ENCODE measurements at regions not wholly inside any gene's neighbourhood (a gene's known extent, or its start where the extent isn't known, plus 50 kb on each side); places are given as distances from the start of the nearest gene placed in this dataset.

DNA sequence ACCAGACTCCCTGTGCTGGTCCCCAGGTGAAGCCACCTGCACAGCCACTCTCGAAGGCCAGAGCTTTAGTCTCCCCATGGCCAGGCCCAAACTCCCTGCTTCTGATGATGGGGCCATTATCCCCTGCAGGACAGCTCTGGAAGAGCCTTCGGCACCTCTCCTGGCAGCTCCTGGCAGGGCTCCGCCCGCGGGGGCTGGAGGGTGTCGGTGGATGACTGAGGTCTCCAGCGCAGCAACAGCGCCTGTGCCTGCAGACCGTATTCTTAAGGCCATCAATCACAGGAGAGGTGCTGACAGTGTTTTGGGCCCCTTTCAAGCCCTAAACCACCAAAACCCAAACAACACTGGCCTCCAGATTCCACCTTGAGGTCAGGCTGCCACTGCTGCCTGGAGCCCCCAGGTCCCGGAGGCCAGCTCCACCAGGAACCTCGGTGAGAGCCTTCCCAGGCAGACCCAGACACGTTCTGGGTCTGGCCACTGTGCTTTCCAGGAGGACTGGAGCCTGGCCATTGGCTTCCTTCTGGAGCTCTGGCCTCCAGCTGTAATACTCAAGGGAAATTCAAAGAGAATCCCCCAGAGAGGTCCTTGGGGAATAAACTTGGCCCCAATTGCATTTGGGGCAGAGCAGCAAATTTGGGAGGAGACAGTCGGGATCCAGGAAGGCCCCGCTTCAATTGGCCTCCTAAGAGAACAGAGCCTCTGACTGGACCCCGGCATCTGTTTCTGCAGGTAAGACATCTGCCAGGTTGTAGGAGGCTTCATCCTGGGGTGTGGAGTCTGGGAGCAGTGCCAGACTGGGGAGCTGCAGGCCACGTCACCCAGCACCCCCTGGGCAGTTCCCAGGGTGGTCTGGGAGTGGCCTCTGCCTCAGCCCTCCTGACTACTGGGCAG, 210.6 kb upstream of the RTL1 start:
- no peaks in the 10 kb centered on the region for H3K36me3 ChIP-seq (replicated peaks in 1 of 2; ENCODE audit: control insufficient read depth in 1 of 2, insufficient read depth in 2 of 2, low read length in 1 of 2)
- 61% methylated on average over 7 of the region's 16 CpGs for WGBS (ENCODE audit: low lambda C conversion rate)
- peak; percentile 13 for DNase-seq
- H3K9me3 ChIP-seq: no peaks in the 10 kb centered on the region
- CTCF ChIA-PET: interaction anchor here (1.4 kb wide), 1 partner anchor 121 kb away, joined by 4 read pairs; no protein-coding TSS in a partner anchor
- H3K9me2 ChIP-seq: no peaks in the 10 kb centered on the region
- no peaks in the 10 kb centered on the region for H3K27me3 ChIP-seq (ENCODE audit: insufficient read depth)
- peaks cover 0 to 36% of the 10 kb centered on the region in 2 experiments; a peak in 1 of 4 replicates for H3K4me1 ChIP-seq (ENCODE audit: control insufficient read depth in 1 of 2, insufficient read depth in 2 of 2, low read depth in 1 of 2, low read length in 1 of 2)
- no peak overlapping the region for H3K9ac ChIP-seq
- POLR2A ChIA-PET: no interaction called here
- no peak overlapping the region; a peak in 1 of 4 replicates for H3K27ac ChIP-seq (ENCODE audit: low read depth in 2 of 2, low read length in 1 of 2)
- no peaks in the 10 kb centered on the region for H3K79me2 ChIP-seq (ENCODE audit: insufficient read depth)
- H4K20me1 ChIP-seq (ENCODE audit: insufficient read depth): no peaks in the 10 kb centered on the region
- no peak overlapping the region for H2AFZ ChIP-seq (ENCODE audit: low read depth)
- H3K4me3 ChIP-seq (ENCODE audit: low read depth in 2 of 2, low read length in 1 of 2): no peak overlapping the region
- no peaks in the 10 kb centered on the region for H3F3A ChIP-seq (replicated peaks; ENCODE audit: insufficient read depth)
- no peak overlapping the region for H3K4me2 ChIP-seq
- TF ChIP-seq RCOR1 (IDR thresholded peaks at IDR 0.05; ENCODE audit: low read length): no peak
- no peak for TF ChIP-seq GATA2 (CRISPR knock-in tag; IDR thresholded peaks at IDR 0.05)
- no peak for TF ChIP-seq CTCF (IDR thresholded peaks at IDR 0.05)
- TF ChIP-seq RFX5 (IDR thresholded peaks at IDR 0.05; ENCODE audit: low read length): no peak
- no peak for TF ChIP-seq GABPA (IDR thresholded peaks at IDR 0.05; ENCODE audit: low read depth)
- no peak for TF ChIP-seq FOXJ3 (CRISPR knock-in tag; IDR thresholded peaks at IDR 0.05)
- no peak for TF ChIP-seq PBX3 (IDR thresholded peaks at IDR 0.05)

DNA sequence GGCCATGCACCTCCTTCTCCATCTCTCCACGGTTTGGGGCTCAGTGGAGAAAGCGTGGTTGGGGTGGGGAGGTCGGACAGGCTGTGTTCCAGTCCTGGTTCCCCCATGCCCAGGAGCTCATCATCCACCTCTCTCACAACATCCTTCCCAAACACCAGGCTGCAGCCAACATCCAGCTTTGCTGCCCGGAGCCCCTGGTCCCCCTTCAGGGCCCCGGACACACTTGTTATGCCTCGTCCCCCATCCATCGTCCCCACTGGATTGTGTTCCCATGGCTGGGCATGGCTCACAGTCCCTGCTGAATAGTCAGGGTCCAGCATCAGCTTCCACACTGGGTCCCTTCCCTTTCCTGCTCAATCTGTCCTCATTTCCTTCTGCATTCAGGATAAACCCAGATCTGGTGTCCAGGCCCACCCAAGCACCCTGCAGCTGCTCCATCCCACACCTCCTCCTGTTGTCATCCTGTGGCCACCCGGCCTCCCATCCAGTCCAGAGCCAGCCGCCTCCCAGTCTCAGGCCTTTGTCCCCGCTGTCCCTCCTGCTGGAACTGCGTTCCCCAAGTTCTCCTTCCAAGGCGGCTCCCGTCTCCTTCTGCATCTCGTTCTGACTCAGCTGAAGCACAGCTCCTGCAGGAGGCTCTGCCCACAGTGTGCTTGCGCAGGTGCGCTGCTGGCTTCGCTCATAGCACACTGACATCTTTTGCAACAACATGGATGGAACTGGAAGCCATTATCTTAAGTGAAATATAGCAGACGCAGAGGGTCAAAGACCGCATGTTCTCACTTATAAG, 211.4 kb upstream of the RTL1 start:
- no peaks in the 10 kb centered on the region for H3K36me3 ChIP-seq (replicated peaks in 1 of 2; ENCODE audit: control insufficient read depth in 1 of 2, insufficient read depth in 2 of 2, low read length in 1 of 2)
- peaks cover 0 to 42% of the 10 kb centered on the region in 2 experiments; a peak in 1 of 4 replicates for H3K4me1 ChIP-seq (ENCODE audit: control insufficient read depth in 1 of 2, insufficient read depth in 2 of 2, low read depth in 1 of 2, low read length in 1 of 2)
- H3K9ac ChIP-seq: no peak overlapping the region
- H3K4me2 ChIP-seq: no peak overlapping the region
- WGBS (ENCODE audit: low lambda C conversion rate): 60% methylated on average over 18 of the region's 19 CpGs
- H3K27ac ChIP-seq (ENCODE audit: low read depth in 2 of 2, low read length in 1 of 2): no peak overlapping the region; a peak in 1 of 4 replicates
- H4K20me1 ChIP-seq (ENCODE audit: insufficient read depth): no peaks in the 10 kb centered on the region
- no peak overlapping the region for H3K4me3 ChIP-seq (ENCODE audit: low read depth in 2 of 2, low read length in 1 of 2)
- no peak for TF ChIP-seq POLR2AphosphoS5 (IDR thresholded peaks at IDR 0.05; ENCODE audit: low read depth, low read length)
- TF ChIP-seq MAX (IDR thresholded peaks at IDR 0.05; ENCODE audit: low read depth): no peak
- no peak for TF ChIP-seq SMC3 (IDR thresholded peaks at IDR 0.05; ENCODE audit: low read depth, low read length)
- TF ChIP-seq USF1 (IDR thresholded peaks at IDR 0.05; ENCODE audit: borderline replicate concordance, low read depth): no peak
- no peak for TF ChIP-seq NFIC (IDR thresholded peaks at IDR 0.05; ENCODE audit: borderline replicate concordance)
- no peaks in the 10 kb centered on the region for H3F3A ChIP-seq (replicated peaks; ENCODE audit: insufficient read depth)
- H3K9me3 ChIP-seq: no peaks in the 10 kb centered on the region
- no peaks in the 10 kb centered on the region for H3K9me2 ChIP-seq
- no peak for DNase-seq
- CTCF ChIA-PET: no interaction called here
- POLR2A ChIA-PET: no interaction called here
- H3K79me2 ChIP-seq (ENCODE audit: insufficient read depth): no peaks in the 10 kb centered on the region
- no peak overlapping the region for H2AFZ ChIP-seq (ENCODE audit: low read depth)
- H3K27me3 ChIP-seq (ENCODE audit: insufficient read depth): no peaks in the 10 kb centered on the region

Measured in SK-N-SH (cell line).